H9 (cell line): ENCODE measurements at regions not wholly inside any gene's neighbourhood (a gene's known extent, or its start where the extent isn't known, plus 50 kb on each side); places are given as distances from the start of the nearest gene placed in this dataset.

Experiments
- DNase-seq: peaks from one replicate; pipeline ENCODE4 v3.0.0-alpha.2; 2017
- H2AFZ ChIP-seq: one replicate; pipeline ENCODE4 v1.6.1; 2013; ENCODE audit warnings: mild to moderate bottlenecking, low read length, control low read depth, moderate library complexity
- H2AK5ac ChIP-seq: 2 replicates; pipeline ENCODE4 v1.6.1; 2013; ENCODE audit warnings: low read length, control low read depth, mixed read lengths; ENCODE audit not compliant: insufficient read length
- H2BK120ac ChIP-seq: one replicate; pipeline ENCODE4 v1.6.1; 2013; ENCODE audit warnings: low read depth, mild to moderate bottlenecking, low read length, control low read depth, inconsistent platforms; ENCODE audit not compliant: poor library complexity, severe bottlenecking
- H2BK12ac ChIP-seq: 2 replicates; pipeline ENCODE4 v1.6.1; 2013; ENCODE audit warnings: low read length, control low read depth, mixed read lengths, low read depth; ENCODE audit not compliant: insufficient read length
- H2BK15ac ChIP-seq: 2 replicates; pipeline ENCODE4 v1.6.1; 2013; ENCODE audit warnings: low read depth, low read length, control low read depth
- H2BK20ac ChIP-seq: one replicate; pipeline ENCODE4 v1.6.1; 2013; ENCODE audit warnings: low read depth, mild to moderate bottlenecking, low read length, control low read depth, inconsistent platforms; ENCODE audit not compliant: poor library complexity, severe bottlenecking
- H2BK5ac ChIP-seq: 2 replicates; pipeline ENCODE4 v1.6.1; 2013; ENCODE audit warnings: low read length, control low read depth, mixed read lengths; ENCODE audit not compliant: insufficient read length
- H3K14ac ChIP-seq: 2 replicates; pipeline ENCODE4 v1.6.1; 2013; ENCODE audit warnings: low read length, control low read depth; ENCODE audit not compliant: insufficient read depth
- H3K18ac ChIP-seq: 2 replicates; pipeline ENCODE4 v1.6.1; 2013; ENCODE audit warnings: low read depth, mild to moderate bottlenecking, mixed read lengths, low read length, control low read depth; ENCODE audit not compliant: insufficient read length
- H3K23ac ChIP-seq: 2 replicates; pipeline ENCODE4 v1.6.1; 2013; ENCODE audit warnings: low read length, control low read depth, mixed read lengths, low read depth; ENCODE audit not compliant: insufficient read length
- H3K23me2 ChIP-seq: 2 replicates; pipeline ENCODE4 v1.6.1; 2013; ENCODE audit warnings: low read depth, mild to moderate bottlenecking, mixed read lengths, low read length, control low read depth; ENCODE audit not compliant: insufficient read length, poor library complexity, severe bottlenecking
- H3K27ac ChIP-seq: 2 replicates; pipeline ENCODE4 v1.5.1; 2013; ENCODE audit warnings: low read length, control low read depth, mixed read lengths, low read depth; ENCODE audit not compliant: insufficient read length
- H3K27me3 ChIP-seq: 2 replicates; pipeline ENCODE4 v1.6.1; 2013; ENCODE audit warnings: low read length, control low read depth, inconsistent platforms; ENCODE audit not compliant: insufficient read depth
- H3K4ac ChIP-seq: 2 replicates; pipeline ENCODE4 v1.6.1; 2013; ENCODE audit warnings: low read depth, mild to moderate bottlenecking, control low read depth, inconsistent platforms, low read length, moderate library complexity
- H3K4me1 ChIP-seq: 2 replicates; pipeline ENCODE4 v1.6.1; 2013; ENCODE audit warnings: low read length, control low read depth, inconsistent platforms; ENCODE audit not compliant: insufficient read depth
- H3K4me2 ChIP-seq: 2 replicates; pipeline ENCODE4 v1.6.1; 2013; ENCODE audit warnings: low read length, control low read depth, mixed read lengths; ENCODE audit not compliant: insufficient read length, insufficient read depth
- H3K56ac ChIP-seq: 2 replicates; pipeline ENCODE4 v1.6.1; 2013; ENCODE audit warnings: low read depth, mild to moderate bottlenecking, mixed read lengths, low read length, control low read depth; ENCODE audit not compliant: insufficient read length
- H3K79me1 ChIP-seq: 2 replicates; pipeline ENCODE4 v1.6.1; 2013; ENCODE audit warnings: low read depth, mild to moderate bottlenecking, moderate library complexity, low read length, control low read depth, inconsistent platforms; ENCODE audit not compliant: insufficient read depth, poor library complexity, severe bottlenecking
- H3K79me2 ChIP-seq: 2 replicates; pipeline ENCODE4 v1.6.1; 2013; ENCODE audit warnings: low read length, control low read depth, inconsistent platforms; ENCODE audit not compliant: insufficient read depth
- H3K9ac ChIP-seq: 2 replicates; pipeline ENCODE4 v1.6.1; 2013; ENCODE audit warnings: low read length, control low read depth, mixed read lengths; ENCODE audit not compliant: insufficient read length; ENCODE audit errors: extremely low read depth
- H3K9me3 ChIP-seq: one replicate; pipeline ENCODE4 v1.6.1; 2013; ENCODE audit warnings: low read depth, low read length, inconsistent platforms; ENCODE audit not compliant: control insufficient read depth
- H3T11ph ChIP-seq: one replicate; pipeline ENCODE4 v1.6.1; 2013; ENCODE audit warnings: mild to moderate bottlenecking, low read length, control low read depth, inconsistent platforms
- H4K20me1 ChIP-seq: one replicate; pipeline ENCODE4 v1.6.1; 2013; ENCODE audit not compliant: control insufficient read depth, insufficient read length, insufficient read depth
- H4K5ac ChIP-seq: 2 replicates; pipeline ENCODE4 v1.6.1; 2013; ENCODE audit warnings: low read depth, mild to moderate bottlenecking, mixed read lengths, low read length, control low read depth; ENCODE audit not compliant: insufficient read length
- H4K8ac ChIP-seq: replicated peaks from 2 replicates; pipeline ENCODE4 v1.6.1; 2013; ENCODE audit warnings: low read length, control low read depth, mixed read lengths, low read depth; ENCODE audit not compliant: insufficient read length
- H4K91ac ChIP-seq: 2 replicates; pipeline ENCODE4 v1.6.1; 2013; ENCODE audit warnings: low read depth, mild to moderate bottlenecking, moderate library complexity, mixed read lengths, low read length, control low read depth; ENCODE audit not compliant: insufficient read length
- H3K27ac Mint-ChIP-seq, 3 experiments: 2 replicates in 2 of 3; 3 replicates in 1 of 3; pipeline ENCODE4 v1.8.0; 2020 to 2021; ENCODE audit warnings: mixed read lengths in 3 of 3, mild to moderate bottlenecking in 1 of 3, moderate library complexity in 1 of 3
- H3K27me3 Mint-ChIP-seq: 2 replicates; pipeline ENCODE4 v1.8.0; 2021; ENCODE audit warnings: low read depth, mild to moderate bottlenecking, moderate library complexity, mixed read lengths
- H3K36me3 Mint-ChIP-seq, 3 experiments: 2 replicates in 2 of 3; 3 replicates in 1 of 3; pipeline ENCODE4 v1.8.0; 2020 to 2021; ENCODE audit warnings: low read depth in 3 of 3, mixed read lengths in 3 of 3; ENCODE audit not compliant: insufficient read depth in 1 of 3
- H3K4me1 Mint-ChIP-seq, 2 experiments: 2 replicates each; pipeline ENCODE4 v1.8.0; 2020; ENCODE audit warnings: mixed read lengths in 2 of 2
- H3K4me3 Mint-ChIP-seq, 2 experiments: 2 replicates in 1 of 2; 3 replicates in 1 of 2; pipeline ENCODE4 v1.8.0; 2020 to 2021; ENCODE audit warnings: mild to moderate bottlenecking in 2 of 2, mixed read lengths in 2 of 2, moderate library complexity in 1 of 2
- H3K9me3 Mint-ChIP-seq, 2 experiments: 2 replicates in 1 of 2; 3 replicates in 1 of 2; pipeline ENCODE4 v1.8.0; 2020; ENCODE audit warnings: mild to moderate bottlenecking in 2 of 2, mixed read lengths in 2 of 2, moderate library complexity in 1 of 2
- WGBS: extraction: QIAGEN DNeasy Blood & Tissue Kit; methylation state at CpG from one replicate; pipeline ENCODE4 v1.1.7; 2013; ENCODE audit warnings: missing lambda C conversion rate, low lambda C conversion rate, mixed read lengths; ENCODE audit not compliant: insufficient read length; ENCODE audit errors: extremely low coverage; 5-methylcytosine and 5-hydroxymethylcytosine counted together
- TF ChIP-seq, protein P1 (sequence below): fragments of 200-600 bp; sonication (generic); conservative IDR thresholded peaks from 3 replicates; pipeline ENCODE4 v1.8.0; 2021; ENCODE audit warnings: antibody characterized with exemption, mild to moderate bottlenecking

DNA sequence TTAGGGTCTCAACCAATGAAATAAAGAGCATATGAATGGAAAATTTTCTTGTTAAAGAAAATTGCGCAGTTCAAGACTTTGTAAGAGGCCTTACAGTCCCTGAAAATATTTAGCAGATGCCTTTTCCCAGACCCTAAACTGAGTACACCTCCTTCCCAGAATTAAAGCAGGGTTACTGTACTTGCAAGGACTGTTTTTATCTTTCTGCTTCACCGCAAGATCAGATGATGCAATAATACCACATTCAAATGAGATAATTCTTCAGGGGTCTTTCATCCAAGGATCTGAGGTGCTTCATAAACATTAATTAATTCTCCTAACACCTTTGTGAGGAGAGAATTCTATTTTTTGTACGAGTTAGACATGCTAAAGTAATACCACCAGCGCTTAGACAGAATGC, 1071.8 kb upstream of the PIK3C3 start:
- H4K20me1 ChIP-seq = no peaks in the 10 kb centered on the region
- H3T11ph ChIP-seq = no peak overlapping the region
- Mint-ChIP-seq H3K27ac (no peak overlapping the region), H3K4me3 (no peak overlapping the region), H3K27me3 (no peaks in the 10 kb centered on the region), H3K4me1 (peaks cover 17 to 20% of the 10 kb centered on the region in 2 experiments), H3K9me3 (peaks cover 0 to 3% of the 10 kb centered on the region in 2 experiments; a peak in 1 of 5 replicates), H3K36me3 (no peaks in the 10 kb centered on the region)
- H3K4ac ChIP-seq = no peak overlapping the region
- H2BK20ac ChIP-seq = no peak overlapping the region
- H3K23ac ChIP-seq = no peak overlapping the region
- WGBS = no CpG with 5 or more reads among the region's 4 CpGs
- no peak overlapping the region for H2BK15ac ChIP-seq
- H3K23me2 ChIP-seq = no peaks in the 10 kb centered on the region
- no peak overlapping the region for H3K14ac ChIP-seq
- H3K27me3 ChIP-seq = no peaks in the 10 kb centered on the region
- H3K4me1 ChIP-seq = no peaks in the 10 kb centered on the region
- no peak overlapping the region for H3K18ac ChIP-seq
- H2BK5ac ChIP-seq = no peak overlapping the region
- H3K27ac ChIP-seq = no peak overlapping the region
- H3K56ac ChIP-seq = no peak overlapping the region
- no peak overlapping the region for H4K5ac ChIP-seq
- no peak overlapping the region for H3K4me2 ChIP-seq
- H3K9me3 ChIP-seq = no peaks in the 10 kb centered on the region
- no peak overlapping the region for H4K91ac ChIP-seq
- H3K9ac ChIP-seq = no peak overlapping the region
- H3K79me1 ChIP-seq = no peaks in the 10 kb centered on the region
- no peak overlapping the region for H2BK12ac ChIP-seq
- no peak overlapping the region for H4K8ac ChIP-seq
- DNase-seq = no peak
- TF ChIP-seq, protein P1, sequence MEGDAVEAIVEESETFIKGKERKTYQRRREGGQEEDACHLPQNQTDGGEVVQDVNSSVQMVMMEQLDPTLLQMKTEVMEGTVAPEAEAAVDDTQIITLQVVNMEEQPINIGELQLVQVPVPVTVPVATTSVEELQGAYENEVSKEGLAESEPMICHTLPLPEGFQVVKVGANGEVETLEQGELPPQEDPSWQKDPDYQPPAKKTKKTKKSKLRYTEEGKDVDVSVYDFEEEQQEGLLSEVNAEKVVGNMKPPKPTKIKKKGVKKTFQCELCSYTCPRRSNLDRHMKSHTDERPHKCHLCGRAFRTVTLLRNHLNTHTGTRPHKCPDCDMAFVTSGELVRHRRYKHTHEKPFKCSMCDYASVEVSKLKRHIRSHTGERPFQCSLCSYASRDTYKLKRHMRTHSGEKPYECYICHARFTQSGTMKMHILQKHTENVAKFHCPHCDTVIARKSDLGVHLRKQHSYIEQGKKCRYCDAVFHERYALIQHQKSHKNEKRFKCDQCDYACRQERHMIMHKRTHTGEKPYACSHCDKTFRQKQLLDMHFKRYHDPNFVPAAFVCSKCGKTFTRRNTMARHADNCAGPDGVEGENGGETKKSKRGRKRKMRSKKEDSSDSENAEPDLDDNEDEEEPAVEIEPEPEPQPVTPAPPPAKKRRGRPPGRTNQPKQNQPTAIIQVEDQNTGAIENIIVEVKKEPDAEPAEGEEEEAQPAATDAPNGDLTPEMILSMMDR = no peak
- H2AFZ ChIP-seq = no peak overlapping the region
- H2AK5ac ChIP-seq = no peak overlapping the region
- no peaks in the 10 kb centered on the region for H3K79me2 ChIP-seq
- H2BK120ac ChIP-seq = no peak overlapping the region
